ENCODE measurements at regions not wholly inside any gene's neighbourhood (a gene's known extent, or its start where the extent isn't known, plus 50 kb on each side); places are given as distances from the start of the nearest gene placed in this dataset.

DNA sequence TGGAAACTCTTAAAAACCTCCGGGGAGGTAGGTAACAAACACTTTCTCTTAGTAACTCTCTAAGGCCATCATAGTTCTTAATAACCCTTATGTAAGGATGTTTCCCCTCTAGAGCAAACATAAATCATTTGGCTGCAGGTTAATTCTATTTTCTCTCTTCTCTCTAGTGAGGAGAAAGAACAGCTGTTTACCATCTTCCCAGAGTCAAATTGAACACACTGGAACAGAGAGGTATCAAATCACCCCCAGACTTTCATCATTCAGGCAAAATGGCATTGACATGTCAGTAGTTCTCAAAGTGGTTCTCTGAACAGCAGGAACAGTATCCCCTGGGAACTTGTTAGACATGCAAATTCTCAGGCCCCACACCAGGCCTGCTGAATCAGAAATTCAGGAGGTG lies 240.7 kb downstream of the MEIS1 start:
- Histone ChIP-seq H3K27ac (no peak overlapping the region), H3K4me3 (no peak overlapping the region), H3K4me1 (replicated peaks in 1 of 2) (peaks cover 14 to 31% of the 10 kb centered on the region in 2 donors)
- WGBS, 10 experiments = 43 to 100% (median 78%) methylated on average over 1 of the region's 1 CpG; no CpG with 5 or more reads in 4 of the 10 experiments
- no peak for ATAC-seq (replicated peaks in 6 of 8)
- in situ Hi-C loops (cut with MboI; ENCODE audit: low pct_unique_long_range_greater_than_20kb in 2 of 9, low sequenced_read_pairs in 9 of 9, unreplicated experiment in 9 of 9) = loop anchor here in 2 of 9 experiments (25.0 kb wide), 1 partner anchor 238 kb away; the partner anchor contains the start of gene MEIS1 (in 2 of the 2)

DNA sequence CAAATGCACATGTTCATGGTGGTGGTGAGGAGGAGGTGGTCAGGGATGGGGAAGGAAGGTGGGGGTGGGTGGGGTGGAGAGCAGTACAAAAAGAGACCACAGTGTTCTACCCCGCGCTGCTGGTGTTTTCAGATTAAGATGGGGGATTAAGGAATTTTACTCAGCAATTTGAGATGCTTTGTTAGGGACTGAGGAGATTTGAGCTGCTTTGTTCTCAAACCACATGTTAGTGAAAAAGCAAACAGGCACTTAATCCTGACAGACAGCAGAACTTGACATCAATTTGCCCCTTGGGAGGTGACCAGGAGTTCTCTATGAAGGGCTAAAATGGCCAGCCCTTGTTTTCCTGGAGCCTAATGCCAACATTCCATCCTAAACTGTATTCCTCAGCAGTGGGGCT lies 244.5 kb downstream of the MEIS1 start:
- no CpG with 5 or more reads among the region's 2 CpGs for WGBS, 10 experiments
- in situ Hi-C loops (cut with MboI; ENCODE audit: low pct_unique_long_range_greater_than_20kb in 2 of 9, low sequenced_read_pairs in 9 of 9, unreplicated experiment in 9 of 9) = loop anchor here in 2 of 9 experiments (25.0 kb wide), 1 partner anchor 242 kb away; the partner anchor contains the start of gene MEIS1 (in 2 of the 2)
- Histone ChIP-seq H3K4me1 (replicated peaks in 1 of 2) (peaks cover 17 to 43% of the 10 kb centered on the region in 2 donors), H3K4me3 (no peak overlapping the region), H3K27ac (peak overlapping the region; percentile 47 to 50)
- ATAC-seq (replicated peaks in 6 of 8) = peak in 3 of 8 experiments; percentile 53 to 65 (median 64)

DNA sequence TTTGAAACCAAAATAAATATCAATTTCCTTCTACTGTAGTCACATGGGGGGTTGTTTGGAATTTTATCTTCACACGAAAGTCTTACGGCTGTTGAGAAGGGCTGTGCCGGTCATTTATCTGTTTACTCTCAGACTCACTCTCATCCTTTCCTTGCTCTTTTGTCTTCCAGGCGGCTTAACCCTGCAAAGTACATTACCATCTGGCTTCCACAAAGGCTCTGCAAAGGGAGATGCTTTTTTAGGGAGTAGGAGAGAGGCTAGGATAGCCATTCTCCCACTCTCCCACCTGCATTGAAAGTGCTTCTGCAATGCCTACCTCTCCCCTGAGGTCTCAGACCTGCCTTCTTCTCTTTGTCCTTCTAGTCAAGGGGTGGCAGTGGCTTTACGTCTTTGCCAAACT lies 247.6 kb downstream of the MEIS1 start:
- in situ Hi-C loops (cut with MboI; ENCODE audit: low pct_unique_long_range_greater_than_20kb in 2 of 9, low sequenced_read_pairs in 9 of 9, unreplicated experiment in 9 of 9) = loop anchor here in 2 of 9 experiments (25.0 kb wide), 1 partner anchor 245 kb away; the partner anchor contains the start of gene MEIS1 (in 2 of the 2)
- H3K4me3 ChIP-seq = no peak overlapping the region
- ATAC-seq (replicated peaks in 6 of 8) = no peak

DNA sequence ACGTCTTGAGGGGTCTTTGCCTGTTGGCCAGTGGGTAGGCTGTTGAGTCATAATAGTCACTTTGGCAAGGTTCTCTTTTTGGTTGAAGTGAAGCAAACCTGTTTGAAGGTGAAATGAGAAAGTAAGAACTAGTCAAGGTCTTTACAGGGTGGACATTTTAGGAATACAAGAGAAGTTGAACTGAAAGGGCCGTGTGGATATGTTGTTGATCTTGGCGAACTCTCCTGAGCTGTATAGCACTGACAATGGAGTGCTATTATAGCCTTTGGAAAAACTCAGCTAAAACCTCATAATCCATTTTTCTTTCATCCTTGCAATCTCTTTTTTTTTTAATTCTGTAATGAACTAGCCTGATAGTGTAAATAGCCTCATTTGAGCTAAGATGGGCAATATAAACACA lies 248.1 kb downstream of the MEIS1 start:
- WGBS, 10 experiments = 43 to 97% (median 90%) methylated on average over 1 to 3 of the region's 3 CpGs; no CpG with 5 or more reads in 1 of the 10 experiments
- H3K4me1 ChIP-seq (replicated peaks in 1 of 2) = peaks cover 32 to 66% of the 10 kb centered on the region in 2 donors
- ATAC-seq (replicated peaks in 6 of 8) = no peak

More for the DNA sequence above, 247.6 kb downstream of the MEIS1 start:
- WGBS, 10 experiments = 40 to 100% (median 86%) methylated on average over 1 to 5 of the region's 5 CpGs
- no peak overlapping the region for H3K27ac ChIP-seq
- peaks cover 29 to 60% of the 10 kb centered on the region in 2 donors for H3K4me1 ChIP-seq (replicated peaks in 1 of 2)

DNA sequence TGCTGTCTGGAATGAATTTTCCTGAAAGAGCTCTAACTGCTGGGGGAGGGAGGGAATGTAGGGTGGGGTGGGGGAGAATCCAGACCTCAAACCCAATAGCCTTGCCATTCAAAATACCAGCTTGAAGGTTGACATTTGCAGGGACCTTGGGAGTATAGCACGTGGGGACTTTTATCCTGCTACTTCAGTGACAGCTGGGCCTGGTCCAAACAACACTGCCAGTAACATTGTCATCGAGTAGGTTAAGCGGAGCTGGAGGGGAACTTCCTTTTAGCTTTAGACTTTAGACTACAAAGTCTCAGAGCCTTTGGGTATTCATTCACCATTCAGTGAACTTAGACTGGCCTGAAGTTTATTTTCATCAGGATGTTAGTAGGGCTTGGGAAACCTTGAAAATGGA lies 248.7 kb downstream of the MEIS1 start:
- H3K4me1 ChIP-seq (replicated peaks in 1 of 2) = peaks cover 38 to 71% of the 10 kb centered on the region in 2 donors
- WGBS, 10 experiments = 20 to 100% (median 80%) methylated on average over 1 to 3 of the region's 3 CpGs; no CpG with 5 or more reads in 3 of the 10 experiments
- H3K27ac ChIP-seq = no peak overlapping the region
- no peak for ATAC-seq (replicated peaks in 6 of 8)
- in situ Hi-C loops (cut with MboI; ENCODE audit: low pct_unique_long_range_greater_than_20kb in 2 of 9, low sequenced_read_pairs in 9 of 9, unreplicated experiment in 9 of 9) = loop anchor here in 2 of 9 experiments (25.0 kb wide), 1 partner anchor 246 kb away; the partner anchor contains the start of gene MEIS1 (in 2 of the 2)
- no peak overlapping the region for H3K4me3 ChIP-seq

More for the DNA sequence above, 248.1 kb downstream of the MEIS1 start:
- H3K4me3 ChIP-seq = no peak overlapping the region
- in situ Hi-C loops (cut with MboI; ENCODE audit: low pct_unique_long_range_greater_than_20kb in 2 of 9, low sequenced_read_pairs in 9 of 9, unreplicated experiment in 9 of 9) = loop anchor here in 2 of 9 experiments (25.0 kb wide), 1 partner anchor 246 kb away; the partner anchor contains the start of gene MEIS1 (in 2 of the 2)
- H3K27ac ChIP-seq = no peak overlapping the region

DNA sequence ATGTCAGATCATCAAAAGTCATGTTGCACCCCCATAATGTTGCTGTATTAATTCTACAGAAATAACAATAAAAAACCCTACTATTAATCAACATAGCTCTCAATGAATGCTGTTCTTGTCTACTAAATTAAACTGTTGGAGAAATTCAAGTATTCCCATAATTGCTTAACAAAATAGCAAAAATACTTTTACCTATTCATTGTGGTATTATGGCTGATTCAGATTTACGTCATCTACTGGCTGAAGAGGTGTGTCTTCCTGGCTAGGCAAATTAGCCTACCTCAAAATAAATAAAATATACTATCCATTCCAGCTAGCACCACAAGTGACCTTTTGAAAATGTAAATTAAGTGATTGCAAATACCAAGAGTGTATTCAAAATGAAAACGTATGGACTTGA lies 249.4 kb downstream of the MEIS1 start:
- Histone ChIP-seq H3K4me1 (replicated peaks in 1 of 2) (peaks cover 41 to 74% of the 10 kb centered on the region in 2 donors), H3K4me3 (no peak overlapping the region), H3K27ac (no peak overlapping the region)
- peak in 1 of 8 experiments; percentile 43 for ATAC-seq (replicated peaks in 6 of 8)
- in situ Hi-C loops (cut with MboI; ENCODE audit: low pct_unique_long_range_greater_than_20kb in 2 of 9, low sequenced_read_pairs in 9 of 9, unreplicated experiment in 9 of 9) = loop anchor here in 2 of 9 experiments (25.0 kb wide), 1 partner anchor 247 kb away; the partner anchor contains the start of gene MEIS1 (in 2 of the 2)
- 0 to 94% (median 43%) methylated on average over 1 to 2 of the region's 2 CpGs; no CpG with 5 or more reads in 3 of the 10 experiments for whole genome bisulfite sequencing, 10 experiments

DNA sequence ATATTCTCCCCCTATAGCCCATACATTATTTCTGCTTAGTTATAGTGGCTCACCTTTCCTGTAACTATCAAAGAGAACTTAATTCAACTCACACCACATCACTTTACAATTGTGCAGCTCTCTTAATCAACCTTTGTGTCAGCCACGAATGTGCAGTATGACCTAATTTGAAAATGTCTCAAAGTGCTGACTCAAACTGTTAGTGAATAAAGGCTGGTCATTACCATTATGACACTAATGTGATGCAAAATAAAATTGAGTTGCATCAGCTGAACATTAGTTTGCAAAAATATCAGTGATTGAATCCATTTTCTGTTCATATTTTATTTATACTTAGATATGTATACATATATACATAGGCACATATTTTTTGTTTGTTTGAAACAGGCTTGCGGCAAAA lies 251.8 kb downstream of the MEIS1 start:
- WGBS, 10 experiments = 0 to 90% (median 44%) methylated on average over 1 to 2 of the region's 2 CpGs; no CpG with 5 or more reads in 1 of the 10 experiments
- peak in 7 of 8 experiments; percentile 31 to 96 (median 86) for ATAC-seq (replicated peaks in 6 of 8)
- in situ Hi-C loops (cut with MboI; ENCODE audit: low pct_unique_long_range_greater_than_20kb in 2 of 9, low sequenced_read_pairs in 9 of 9, unreplicated experiment in 9 of 9) = loop anchor here in 2 of 9 experiments (25.0 kb wide), 1 partner anchor 249 kb away; the partner anchor contains the start of gene MEIS1 (in 2 of the 2)
- Histone ChIP-seq H3K4me3 (no peak overlapping the region), H3K27ac (peak overlapping the region; percentile 43 to 71), H3K4me1 (replicated peaks in 1 of 2) (peaks cover 51 to 79% of the 10 kb centered on the region in 2 donors)

DNA sequence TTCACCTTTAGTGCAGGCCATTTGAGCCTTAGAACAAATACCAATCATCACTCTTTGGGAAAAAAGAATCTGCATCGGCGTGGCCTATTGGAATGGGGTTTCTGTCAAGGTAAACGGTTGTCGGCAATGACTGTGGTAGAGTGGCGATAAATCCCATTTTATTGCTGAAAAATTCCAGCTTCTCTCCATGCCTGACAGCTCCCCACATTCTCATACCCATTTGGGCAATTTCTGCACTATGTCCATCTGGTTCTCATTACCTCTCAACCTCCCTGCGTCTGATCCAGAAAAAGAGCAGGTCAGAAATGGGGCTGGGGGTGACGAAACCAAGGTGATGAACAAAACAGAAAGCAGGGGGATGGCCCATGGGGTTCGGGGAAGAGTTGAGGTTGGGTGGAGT lies 254.0 kb downstream of the MEIS1 start:
- no peak overlapping the region for H3K4me3 ChIP-seq
- H3K27ac ChIP-seq = peak overlapping the region in 1 of 2 donors; percentile 17
- H3K4me1 ChIP-seq (replicated peaks in 1 of 2) = peaks cover 65 to 90% of the 10 kb centered on the region in 2 donors
- ATAC-seq (replicated peaks in 6 of 8) = no peak
- WGBS, 10 experiments = 46 to 93% (median 80%) methylated on average over 3 to 8 of the region's 8 CpGs; no CpG with 5 or more reads in 3 of the 10 experiments
- in situ Hi-C loops (cut with MboI; ENCODE audit: low pct_unique_long_range_greater_than_20kb in 2 of 9, low sequenced_read_pairs in 9 of 9, unreplicated experiment in 9 of 9) = loop anchor here in 2 of 9 experiments (25.0 kb wide), 1 partner anchor 252 kb away; the partner anchor contains the start of gene MEIS1 (in 2 of the 2)

DNA sequence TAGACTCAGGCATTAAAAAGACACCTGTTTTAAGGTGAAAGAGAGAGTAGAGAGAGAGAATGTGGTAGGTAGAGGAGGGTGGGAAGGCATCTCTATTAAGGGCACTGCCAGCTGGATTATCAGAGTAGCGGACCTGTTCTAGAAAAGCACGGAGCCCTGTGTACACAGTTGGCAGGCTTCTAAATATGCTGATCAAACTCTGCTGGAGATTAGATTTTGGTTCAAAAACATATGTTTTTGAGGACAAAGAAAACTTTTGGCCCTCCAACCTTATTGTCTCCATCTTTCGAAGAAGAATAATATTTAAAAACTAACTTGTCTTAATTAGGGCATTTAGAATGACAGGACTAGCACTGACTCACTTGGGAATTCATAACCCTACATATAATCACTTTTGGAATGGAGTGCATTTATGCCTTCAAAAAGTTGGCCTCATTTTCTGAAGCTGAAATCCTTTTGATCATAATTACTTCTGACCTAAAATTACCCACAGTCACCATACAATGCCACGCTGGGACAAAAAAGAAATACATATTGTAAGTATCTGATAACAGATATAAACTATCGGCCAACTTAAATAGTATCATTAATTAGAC lies 254.6 kb downstream of the MEIS1 start:
- Histone ChIP-seq H3K27ac (no peak overlapping the region), H3K4me3 (no peak overlapping the region), H3K4me1 (replicated peaks in 1 of 2) (peaks cover 66 to 91% of the 10 kb centered on the region in 2 donors)
- WGBS, 10 experiments = 73 to 97% (median 85%) methylated on average over 1 to 5 of the region's 5 CpGs
- in situ Hi-C loops (cut with MboI; ENCODE audit: low pct_unique_long_range_greater_than_20kb in 2 of 9, low sequenced_read_pairs in 9 of 9, unreplicated experiment in 9 of 9) = loop anchor here in 2 of 9 experiments (25.0 kb wide), 1 partner anchor 252 kb away; the partner anchor contains the start of gene MEIS1 (in 2 of the 2)
- no peak for ATAC-seq (replicated peaks in 6 of 8)

DNA sequence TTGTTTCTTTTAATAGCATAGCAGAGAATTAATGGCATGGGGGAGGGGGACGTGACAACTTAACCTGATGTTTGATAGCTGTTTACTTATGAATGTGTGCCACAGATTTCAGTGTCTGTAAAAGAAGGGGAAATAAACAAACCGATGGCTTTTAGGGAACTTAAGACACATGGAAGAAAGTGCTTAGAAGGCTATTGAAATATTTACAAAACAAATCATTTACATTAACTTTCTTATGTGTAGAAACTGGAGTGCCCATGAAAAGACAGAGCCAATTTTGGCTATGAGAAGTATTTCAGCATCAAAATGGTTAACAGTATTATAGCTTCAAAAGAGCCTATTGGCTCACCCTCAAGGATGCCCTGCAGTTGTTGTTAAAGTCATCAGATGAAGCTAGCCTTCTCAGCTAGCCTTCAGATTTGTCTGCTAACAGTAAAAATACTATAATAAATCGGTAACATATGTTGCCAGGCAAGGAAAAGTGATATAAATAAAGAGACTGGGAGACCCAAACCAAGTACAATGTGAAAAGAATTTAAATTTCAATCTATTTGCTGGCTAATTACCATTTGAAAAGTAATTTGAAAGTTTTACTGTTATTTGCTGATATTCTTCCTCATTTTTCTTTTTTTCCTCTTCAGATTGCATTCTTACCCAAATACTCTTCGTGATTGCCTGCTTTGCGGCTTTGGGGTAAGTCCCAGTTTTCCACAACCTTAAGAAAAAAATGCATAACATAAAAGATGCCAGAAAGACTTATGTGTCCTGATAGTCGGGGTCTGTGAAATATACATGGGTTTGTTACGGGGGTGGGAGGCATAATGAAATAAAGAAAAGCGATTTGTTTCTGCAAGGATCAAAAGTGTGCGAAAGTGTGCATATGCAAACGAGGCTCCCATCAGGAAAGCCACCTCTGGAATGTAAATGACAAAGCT lies 256.4 kb downstream of the MEIS1 start:
- 0 to 56% (median 28%) methylated on average over 4 to 10 of the region's 10 CpGs for WGBS, 10 experiments
- peaks cover 73 to 99% of the 10 kb centered on the region in 2 donors for H3K4me1 ChIP-seq (replicated peaks in 1 of 2)
- peak overlapping the region; percentile 7 to 30 (median 25) for H3K4me3 ChIP-seq
- H3K27ac ChIP-seq = peak overlapping the region in 1 of 2 donors; percentile 54
- ATAC-seq (replicated peaks in 6 of 8) = peak in 5 of 8 experiments; percentile 31 to 46 (median 38)
- in situ Hi-C loops (cut with MboI; ENCODE audit: low pct_unique_long_range_greater_than_20kb in 2 of 9, low sequenced_read_pairs in 9 of 9, unreplicated experiment in 9 of 9) = loop anchor here in 2 of 9 experiments (25.0 kb wide), 1 partner anchor 254 kb away; the partner anchor contains the start of gene MEIS1 (in 2 of the 2)

DNA sequence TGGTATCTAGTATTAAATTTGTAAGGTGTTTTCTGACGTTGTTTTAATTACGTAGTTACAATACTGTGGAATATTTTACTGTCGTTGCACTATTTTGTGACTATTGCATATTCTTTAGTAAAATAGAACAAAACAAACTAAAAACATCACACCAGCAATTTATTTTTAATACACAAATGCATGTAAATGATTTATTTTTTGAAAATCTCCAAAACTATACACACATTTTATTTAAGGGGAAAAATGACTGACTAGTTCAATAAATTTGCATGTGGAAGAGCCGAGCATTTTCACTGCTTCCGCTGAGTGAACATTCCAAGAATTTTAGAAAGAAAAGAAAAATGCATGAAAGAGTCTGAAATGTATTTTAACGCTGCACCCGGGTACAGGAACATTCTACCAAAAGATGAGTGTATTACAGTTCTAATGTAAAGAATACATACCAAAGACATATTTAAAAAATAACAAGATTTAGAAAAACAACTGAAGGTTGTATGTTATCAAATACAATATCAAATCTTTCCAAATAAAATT lies 257.7 kb downstream of the MEIS1 start:
- peak overlapping the region in 4 of 5 donors; percentile 7 to 30 (median 26) for H3K4me3 ChIP-seq
- peaks cover 80 to 97% of the 10 kb centered on the region in 2 donors for H3K4me1 ChIP-seq (replicated peaks in 1 of 2)

More for the DNA sequence above, 257.7 kb downstream of the MEIS1 start:
- in situ Hi-C loops (cut with MboI; ENCODE audit: low pct_unique_long_range_greater_than_20kb in 2 of 9, low sequenced_read_pairs in 9 of 9, unreplicated experiment in 9 of 9) = loop anchor here in 2 of 9 experiments (25.0 kb wide), 1 partner anchor 255 kb away; the partner anchor contains the start of gene MEIS1 (in 2 of the 2)
- H3K27ac ChIP-seq = peak overlapping the region; percentile 14 to 54
- no peak for ATAC-seq (replicated peaks in 6 of 8)
- 20 to 74% (median 56%) methylated on average over 2 to 7 of the region's 7 CpGs for WGBS, 10 experiments

Measured in motor neuron (in vitro differentiated cells).